Panc1 (cell line): ENCODE measurements at regions not wholly inside any gene's neighbourhood (a gene's known extent, or its start where the extent isn't known, plus 50 kb on each side); places are given as distances from the start of the nearest gene placed in this dataset.

Experiments
- ATAC-seq: fragments of 200-7000 bp; cut with Tn5 transposase; 2 replicates; pipeline ENCODE4 v1.9.1; 2020; ENCODE audit warnings: mild to moderate bottlenecking, moderate library complexity
- BruUV-seq: library from RNA; stranded (reverse); fragments of 400-500 nt; replicated peaks from 2 replicates; lab custom pipeline; 2021; lab: Mats Ljungman, UMichigan
- CTCF ChIA-PET: fragments of 300-600 bp; sonication (Branson Sonifier 250); formaldehyde crosslinking; loops from one replicate; lab custom pipeline; 2022; ENCODE audit warnings: antibody characterized with exemption; lab: Charles Lee
- POLR2A ChIA-PET: fragments of 300-600 bp; sonication (Branson Sonifier 250); formaldehyde crosslinking; loops from one replicate; lab custom pipeline; 2022; ENCODE audit warnings: antibody characterized with exemption; lab: Charles Lee
- DNase-seq: peaks from one replicate; pipeline ENCODE4 v3.0.0-alpha.2; 2010; ENCODE audit warnings: low read depth, low spot score
- H3K27ac ChIP-seq: 2 replicates; pipeline ENCODE4 v1.5.1; 2011; ENCODE audit warnings: mild to moderate bottlenecking, low read length, inconsistent platforms
- H3K27me3 ChIP-seq: fragments of 200-500 bp; sonication (Bioruptor generic); 2 replicates; pipeline ENCODE4 v1.6.0; 2014; ENCODE audit warnings: low read length, inconsistent platforms; ENCODE audit not compliant: control insufficient read depth, insufficient read depth
- H3K36me3 ChIP-seq: fragments of 200-500 bp; sonication (Bioruptor generic); 2 replicates; pipeline ENCODE4 v1.5.1; 2014; ENCODE audit warnings: inconsistent platforms, mild to moderate bottlenecking, low read length, moderate library complexity; ENCODE audit not compliant: control insufficient read depth, insufficient read depth
- H3K4me1 ChIP-seq: 2 replicates; pipeline ENCODE4 v1.5.1; 2011; ENCODE audit warnings: inconsistent platforms, mild to moderate bottlenecking, low read length, moderate library complexity; ENCODE audit not compliant: control insufficient read depth, insufficient read depth
- H3K4me3 ChIP-seq, 2 experiments: 2 replicates each; pipeline ENCODE4 v1.5.1; 2011 to 2012; ENCODE audit warnings: low read depth in 2 of 2, low read length in 2 of 2, mild to moderate bottlenecking in 2 of 2, inconsistent platforms in 1 of 2, moderate library complexity in 1 of 2
- H3K9me3 ChIP-seq: fragments of 200-500 bp; sonication (Bioruptor generic); 2 replicates; pipeline ENCODE4 v1.5.1; 2014; ENCODE audit warnings: low read depth, mild to moderate bottlenecking, inconsistent platforms, low read length, moderate library complexity; ENCODE audit not compliant: control insufficient read depth, insufficient read depth
- CTCF ChIP-seq: fragments of 450-650 bp; IDR thresholded peaks from 2 replicates; pipeline ENCODE4 v1.5.1; 2017; ENCODE audit warnings: mild to moderate bottlenecking
- POLR2AphosphoS5 ChIP-seq: IDR thresholded peaks from 2 replicates; pipeline ENCODE4 v1.6.1; 2012; ENCODE audit warnings: mild to moderate bottlenecking, low read depth, low read length, moderate library complexity
- REST ChIP-seq, 2 experiments: IDR thresholded peaks; 2 replicates each; pipeline ENCODE4 v1.6.1; 2011 to 2012; ENCODE audit warnings: low read depth in 2 of 2, control low read depth in 1 of 2, low read length in 1 of 2, mild to moderate bottlenecking in 1 of 2, moderate library complexity in 1 of 2; ENCODE audit not compliant: insufficient read depth in 1 of 2
- SIN3A ChIP-seq: IDR thresholded peaks from 2 replicates; pipeline ENCODE4 v1.6.1; 2012; ENCODE audit warnings: low read depth, mild to moderate bottlenecking, low read length, moderate library complexity, borderline replicate concordance; ENCODE audit not compliant: insufficient read depth
- TCF7L2 ChIP-seq: IDR thresholded peaks from 2 replicates; pipeline ENCODE4 v1.6.1; 2011; ENCODE audit warnings: mild to moderate bottlenecking, low read depth, low read length, inconsistent platforms
- in situ Hi-C: cut with HindIII; loops from 2 replicates; pipeline ENCODE4 v1.10.0; 2016; ENCODE audit warnings: low sequenced_read_pairs, low pct_unique_long_range_greater_than_20kb
- intact Hi-C: fragments of 100-400 bp; cut with micrococcal nuclease; formaldehyde crosslinking; loops from one replicate; pipeline ENCODE4 v1.10.0; 2022; ENCODE audit not compliant: unreplicated experiment

GRCh38 chr6:134493789-134494188 lies 175.9 kb upstream of the SGK1 start:
- intact Hi-C loops (no loop called here), in situ Hi-C loops (no loop called here)
- H3K4me1 ChIP-seq, result no peaks in the 10 kb centered on the region
- CTCF ChIA-PET, result no interaction called here
- POLR2A ChIA-PET, result no interaction called here
- H3K27me3 ChIP-seq, result no peaks in the 10 kb centered on the region
- TF ChIP-seq POLR2AphosphoS5 (no peak), SIN3A (no peak), CTCF (no peak), REST (IDR thresholded peaks at IDR 0.05; ENCODE audit: insufficient read depth in 1 of 2, low read depth in 2 of 2, low read length in 1 of 2) (no peak), TCF7L2 (no peak)
- H3K27ac ChIP-seq, result no peak overlapping the region
- DNase-seq (no peak), ATAC-seq (no peak)
- H3K4me3 ChIP-seq, result no peak overlapping the region
- H3K36me3 ChIP-seq, result no peaks in the 10 kb centered on the region
- no TSS peak for BruUV-seq
- no peaks in the 10 kb centered on the region for H3K9me3 ChIP-seq

- TF ChIP-seq REST (IDR thresholded peaks at IDR 0.05; ENCODE audit: insufficient read depth in 1 of 2, low read depth in 2 of 2, low read length in 1 of 2) (no peak), CTCF (no peak), TCF7L2 (no peak), POLR2AphosphoS5 (no peak), SIN3A (no peak)
- H3K9me3 ChIP-seq, result no peaks in the 10 kb centered on the region
- ATAC-seq, result no peak
- BruUV-seq, result no TSS peak
- CTCF ChIA-PET, result no interaction called here
- POLR2A ChIA-PET, result no interaction called here
- no peaks in the 10 kb centered on the region for H3K27me3 ChIP-seq
- no peak for DNase-seq
- intact Hi-C loops, result no loop called here
- no peak overlapping the region for H3K27ac ChIP-seq
- H3K36me3 ChIP-seq, result no peaks in the 10 kb centered on the region
- no peak overlapping the region for H3K4me3 ChIP-seq
- H3K4me1 ChIP-seq, result no peaks in the 10 kb centered on the region
- in situ Hi-C loops, result no loop called here
These were observed 173.6 kb upstream of the SGK1 start for GRCh38 chr6:134491477-134491876.
